Gastroesophageal sphincter (tissue), 4 donors: ENCODE measurements at regions not wholly inside any gene's neighbourhood (a gene's known extent, or its start where the extent isn't known, plus 50 kb on each side); places are given as distances from the start of the nearest gene placed in this dataset.

Source experiments
- ATAC-seq: fragments of 150-250 bp; one replicate; pipeline ENCODE4 v1.9.1; 2016; ENCODE audit warnings: mild to moderate bottlenecking, moderate library complexity
- H3K27ac ChIP-seq, 4 donors: fragments of 200-600 bp; sonication (generic) in 3 of 4; 1 replicate in 3 of 4; 2 replicates in 1 of 4; pipeline ENCODE4 v1.5.1; 2016 to 2019
- H3K27me3 ChIP-seq: fragments of 200-600 bp; sonication (generic); one replicate; pipeline ENCODE4 v1.5.1; 2019
- H3K36me3 ChIP-seq, 2 donors: fragments of 200-600 bp; sonication (generic); one replicate each; pipeline ENCODE4 v1.5.1; 2019; ENCODE audit warnings: control low read depth in 1 of 2
- H3K4me1 ChIP-seq, 3 donors: fragments of 200-600 bp; sonication (generic); 1 replicate in 2 of 3; 2 replicates in 1 of 3; pipeline ENCODE4 v1.5.1; 2016 to 2019; ENCODE audit warnings: control low read depth in 2 of 3
- H3K4me3 ChIP-seq, 2 donors: fragments of 200-600 bp; sonication (generic); one replicate each; pipeline ENCODE4 v1.5.1; 2019; ENCODE audit warnings: mild to moderate bottlenecking in 1 of 2, moderate library complexity in 1 of 2
- H3K9me3 ChIP-seq, 3 donors: fragments of 200-600 bp; sonication (generic); one replicate each; pipeline ENCODE4 v1.5.1; 2017 to 2019; ENCODE audit warnings: control low read depth in 2 of 3
- EP300 ChIP-seq: sonication (generic); formaldehyde crosslinking; IDR thresholded peaks from one replicate; pipeline ENCODE4 v1.6.1; 2017; ENCODE audit warnings: antibody characterized with exemption, mild to moderate bottlenecking
- POLR2A ChIP-seq, 2 donors: fragments of 450-650 bp; IDR thresholded peaks; one replicate each; pipeline ENCODE4 v1.6.1; 2017; ENCODE audit warnings: antibody characterized with exemption in 2 of 2, mild to moderate bottlenecking in 2 of 2, moderate library complexity in 1 of 2
- POLR2AphosphoS5 ChIP-seq: sonication (generic); formaldehyde crosslinking; IDR thresholded peaks from one replicate; pipeline ENCODE4 v1.6.1; 2017; ENCODE audit warnings: antibody characterized with exemption
- WGBS, 2 donors: methylation state at CpG; one replicate each; pipeline ENCODE4 v1.1.5; 2018; ENCODE audit warnings: low coverage in 1 of 2; 5-methylcytosine and 5-hydroxymethylcytosine counted together
- TF ChIP-seq, protein P1 (sequence below), 4 experiments: fragments of 200-600 bp in 2 of 4; fragments of 450-650 bp in 2 of 4; sonication (generic) in 1 of 4; IDR thresholded peaks; one replicate each; pipeline ENCODE4 v1.5.1; 2017 to 2019; ENCODE audit warnings: antibody characterized with exemption in 4 of 4, mild to moderate bottlenecking in 2 of 4, moderate library complexity in 2 of 4

GRCh38 chr11:38305682-38306081, 1707.6 kb upstream of the RAG2 start:
- no peaks in the 10 kb centered on the region for H3K9me3 ChIP-seq
- no peaks in the 10 kb centered on the region for H3K27me3 ChIP-seq
- ATAC-seq = no peak
- H3K36me3 ChIP-seq = no peaks in the 10 kb centered on the region
- no peak overlapping the region for H3K27ac ChIP-seq
- no peaks in the 10 kb centered on the region for H3K4me1 ChIP-seq
- no peak overlapping the region for H3K4me3 ChIP-seq
- 79 to 100% methylated on average over 4 to 6 of the region's 6 CpGs for WGBS, 2 donors
- TF ChIP-seq, protein P1, sequence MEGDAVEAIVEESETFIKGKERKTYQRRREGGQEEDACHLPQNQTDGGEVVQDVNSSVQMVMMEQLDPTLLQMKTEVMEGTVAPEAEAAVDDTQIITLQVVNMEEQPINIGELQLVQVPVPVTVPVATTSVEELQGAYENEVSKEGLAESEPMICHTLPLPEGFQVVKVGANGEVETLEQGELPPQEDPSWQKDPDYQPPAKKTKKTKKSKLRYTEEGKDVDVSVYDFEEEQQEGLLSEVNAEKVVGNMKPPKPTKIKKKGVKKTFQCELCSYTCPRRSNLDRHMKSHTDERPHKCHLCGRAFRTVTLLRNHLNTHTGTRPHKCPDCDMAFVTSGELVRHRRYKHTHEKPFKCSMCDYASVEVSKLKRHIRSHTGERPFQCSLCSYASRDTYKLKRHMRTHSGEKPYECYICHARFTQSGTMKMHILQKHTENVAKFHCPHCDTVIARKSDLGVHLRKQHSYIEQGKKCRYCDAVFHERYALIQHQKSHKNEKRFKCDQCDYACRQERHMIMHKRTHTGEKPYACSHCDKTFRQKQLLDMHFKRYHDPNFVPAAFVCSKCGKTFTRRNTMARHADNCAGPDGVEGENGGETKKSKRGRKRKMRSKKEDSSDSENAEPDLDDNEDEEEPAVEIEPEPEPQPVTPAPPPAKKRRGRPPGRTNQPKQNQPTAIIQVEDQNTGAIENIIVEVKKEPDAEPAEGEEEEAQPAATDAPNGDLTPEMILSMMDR (IDR thresholded peaks at IDR 0.05) = no peak
- no peak for TF ChIP-seq EP300
- no peak for TF ChIP-seq POLR2A (IDR thresholded peaks at IDR 0.05)
- no peak for TF ChIP-seq POLR2AphosphoS5

DNA sequence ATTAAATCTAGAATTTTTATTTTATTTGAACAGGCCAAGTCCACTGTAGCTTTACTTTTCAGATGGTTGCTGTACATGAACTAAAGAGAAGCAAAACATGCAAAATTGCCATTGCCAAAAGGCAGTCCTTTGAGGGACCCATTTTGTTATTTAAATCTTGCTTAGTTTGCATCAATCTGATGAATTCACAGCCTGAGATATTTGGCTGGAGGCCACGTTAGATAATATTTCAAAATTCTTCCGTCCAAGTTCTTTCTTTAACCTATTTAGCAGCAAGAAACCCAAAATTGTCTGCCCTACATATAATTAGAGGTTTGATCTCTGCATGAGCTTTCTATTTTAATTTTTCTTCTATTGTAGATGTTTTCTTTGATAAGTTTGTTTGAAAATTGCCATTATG, 1706.9 kb upstream of the RAG2 start:
- Histone ChIP-seq H3K36me3 (no peaks in the 10 kb centered on the region), H3K4me1 (peaks cover 0 to 6% (median 0%) of the 10 kb centered on the region in 3 donors), H3K27ac (no peak overlapping the region), H3K4me3 (no peak overlapping the region), H3K9me3 (no peaks in the 10 kb centered on the region), H3K27me3 (no peaks in the 10 kb centered on the region)
- 24 to 46% methylated on average over 2 of the region's 2 CpGs for WGBS, 2 donors
- TF ChIP-seq POLR2AphosphoS5 (no peak), POLR2A (IDR thresholded peaks at IDR 0.05) (no peak), EP300 (no peak)
- TF ChIP-seq, protein P1 (IDR thresholded peaks at IDR 0.05) = no peak
- ATAC-seq = no peak

GRCh38 chr11:38302564-38302963, 1704.5 kb upstream of the RAG2 start:
- no peaks in the 10 kb centered on the region for H3K9me3 ChIP-seq

GRCh38 chr11:38300570-38300969, 1702.5 kb upstream of the RAG2 start:
- Histone ChIP-seq H3K4me1 (peaks cover 0 to 7% (median 0%) of the 10 kb centered on the region in 3 donors), H3K4me3 (no peak overlapping the region), H3K27ac (no peak overlapping the region), H3K9me3 (peaks cover 0 to 2% (median 0%) of the 10 kb centered on the region in 3 donors), H3K36me3 (no peaks in the 10 kb centered on the region), H3K27me3 (no peaks in the 10 kb centered on the region)
- ATAC-seq = no peak
- TF ChIP-seq POLR2AphosphoS5 = no peak
- TF ChIP-seq EP300 = no peak
- TF ChIP-seq POLR2A (IDR thresholded peaks at IDR 0.05) = no peak
- TF ChIP-seq, protein P1 (IDR thresholded peaks at IDR 0.05) = no peak
- WGBS, 2 donors = 49 to 52% methylated on average over 2 of the region's 2 CpGs

More at GRCh38 chr11:38302564-38302963, 1704.5 kb upstream of the RAG2 start:
- ATAC-seq = no peak
- Histone ChIP-seq H3K27me3 (no peaks in the 10 kb centered on the region), H3K36me3 (no peaks in the 10 kb centered on the region), H3K4me1 (peaks cover 0 to 7% (median 0%) of the 10 kb centered on the region in 3 donors), H3K27ac (no peak overlapping the region), H3K4me3 (no peak overlapping the region)
- TF ChIP-seq POLR2A (IDR thresholded peaks at IDR 0.05) (no peak), POLR2AphosphoS5 (no peak), EP300 (no peak)
- TF ChIP-seq, protein P1 (IDR thresholded peaks at IDR 0.05) = no peak
- WGBS, 2 donors = 0% methylated on average over 1 of the region's 1 CpG

- Histone ChIP-seq H3K36me3 (no peaks in the 10 kb centered on the region), H3K27me3 (no peaks in the 10 kb centered on the region), H3K4me3 (no peak overlapping the region), H3K9me3 (peaks cover 0 to 4% (median 0%) of the 10 kb centered on the region in 3 donors), H3K27ac (no peak overlapping the region), H3K4me1 (peaks cover 0 to 7% (median 0%) of the 10 kb centered on the region in 3 donors)
- TF ChIP-seq POLR2AphosphoS5 (no peak), EP300 (no peak), POLR2A (IDR thresholded peaks at IDR 0.05) (no peak)
- TF ChIP-seq, protein P1 (IDR thresholded peaks at IDR 0.05) = no peak
- ATAC-seq = no peak
- whole genome bisulfite sequencing, 2 donors = 100% methylated on average over 1 of the region's 33 CpGs; no CpG with 5 or more reads in 1 of the 2 donors
Observed at GRCh38 chr11:38296211-38296776, 1698.3 kb upstream of the RAG2 start.
